HG02885 (cell line): ENCODE measurements at regions not wholly inside any gene's neighbourhood (a gene's known extent, or its start where the extent isn't known, plus 50 kb on each side); places are given as distances from the start of the nearest gene placed in this dataset.

Experiments
- ATAC-seq: cut with Tn5 transposase; IDR thresholded peaks from one replicate; pipeline ENCODE4 v1.9.1; 2021; ENCODE audit warnings: mild to moderate bottlenecking; ENCODE audit not compliant: unreplicated experiment, poor library complexity

DNA sequence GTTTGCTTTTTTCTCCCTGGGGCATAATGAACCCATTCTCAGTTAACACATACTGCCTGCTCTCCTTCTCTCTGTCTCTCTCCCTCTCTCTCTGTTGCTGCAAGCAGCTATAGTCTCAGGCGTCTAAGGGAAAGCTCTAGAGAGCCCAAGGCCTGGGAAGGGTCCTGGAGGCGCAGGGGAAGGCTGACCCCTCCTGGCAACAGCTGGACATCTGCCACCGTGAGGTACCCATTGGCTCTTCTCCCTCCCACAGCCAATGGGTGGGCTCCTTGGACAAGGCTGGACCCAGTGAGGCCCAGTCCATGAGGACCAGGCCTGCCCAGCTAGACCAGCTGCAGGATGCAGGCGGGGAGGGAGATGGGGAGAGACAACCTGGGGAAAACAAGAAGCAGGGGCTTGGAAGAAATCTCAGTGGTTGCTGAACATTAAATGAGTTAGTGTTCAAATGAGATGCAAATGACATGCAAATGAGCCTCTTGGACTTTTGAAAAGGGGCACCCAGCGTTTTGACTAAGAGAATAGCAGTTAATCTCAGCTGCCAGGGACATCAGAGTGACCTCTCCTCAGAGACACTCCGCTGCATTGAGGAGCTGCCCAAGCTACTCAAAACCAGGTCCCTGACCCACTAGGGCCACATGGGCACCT lies 349.7 kb downstream of the BUD13 start:
- ATAC-seq: no peak

DNA sequence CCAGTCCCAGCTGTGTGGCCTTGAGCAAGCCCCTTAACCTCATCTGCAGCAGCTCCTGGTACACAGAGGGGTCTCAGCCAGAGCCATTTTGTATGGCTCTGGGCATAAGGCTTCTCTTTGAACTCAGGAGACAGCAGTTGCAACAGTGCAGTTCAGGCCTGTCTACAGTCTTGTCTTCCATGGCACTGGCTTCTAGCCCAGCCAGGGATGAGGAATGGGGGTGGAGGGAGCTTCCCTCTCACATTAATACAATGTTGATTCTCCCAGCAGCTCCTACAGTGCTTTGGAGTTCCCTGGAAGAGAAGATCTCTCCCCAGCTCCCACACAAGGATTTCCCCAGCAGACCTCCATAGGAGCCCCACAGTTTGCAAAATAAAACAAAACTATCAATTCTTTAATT lies 350.2 kb downstream of the BUD13 start:
- no peak for ATAC-seq

DNA sequence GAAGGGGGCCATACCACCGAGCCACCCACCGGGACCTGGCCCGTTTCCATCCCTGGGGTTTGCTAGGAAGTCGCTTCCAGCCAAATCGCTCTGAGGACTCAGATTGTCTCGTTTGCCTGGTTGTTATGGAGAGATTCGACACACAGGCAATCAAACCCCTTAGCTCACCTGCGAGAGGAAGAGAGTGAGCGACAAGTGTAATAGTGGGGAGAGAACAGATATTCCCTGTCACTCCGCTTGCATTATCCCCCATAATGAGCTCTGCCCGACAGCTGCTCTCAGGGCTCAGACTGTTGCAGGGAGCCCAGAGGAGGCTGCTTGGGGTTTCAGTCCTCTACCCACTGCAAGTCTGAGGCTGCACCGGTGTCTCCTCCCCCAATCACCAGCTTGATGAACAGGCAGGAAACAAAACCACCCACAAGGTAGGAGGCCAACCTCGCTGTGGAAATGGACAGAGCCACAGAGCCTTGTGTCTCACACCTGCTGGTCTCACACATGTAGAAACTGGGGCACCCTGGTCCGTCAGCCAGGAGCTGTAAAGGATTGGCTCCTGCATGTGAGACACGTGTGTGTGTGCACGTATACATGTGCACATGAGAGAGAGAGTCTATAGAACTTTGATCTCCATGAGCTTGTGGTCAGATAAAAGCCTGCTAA lies 351.1 kb downstream of the BUD13 start:
- ATAC-seq: no peak

DNA sequence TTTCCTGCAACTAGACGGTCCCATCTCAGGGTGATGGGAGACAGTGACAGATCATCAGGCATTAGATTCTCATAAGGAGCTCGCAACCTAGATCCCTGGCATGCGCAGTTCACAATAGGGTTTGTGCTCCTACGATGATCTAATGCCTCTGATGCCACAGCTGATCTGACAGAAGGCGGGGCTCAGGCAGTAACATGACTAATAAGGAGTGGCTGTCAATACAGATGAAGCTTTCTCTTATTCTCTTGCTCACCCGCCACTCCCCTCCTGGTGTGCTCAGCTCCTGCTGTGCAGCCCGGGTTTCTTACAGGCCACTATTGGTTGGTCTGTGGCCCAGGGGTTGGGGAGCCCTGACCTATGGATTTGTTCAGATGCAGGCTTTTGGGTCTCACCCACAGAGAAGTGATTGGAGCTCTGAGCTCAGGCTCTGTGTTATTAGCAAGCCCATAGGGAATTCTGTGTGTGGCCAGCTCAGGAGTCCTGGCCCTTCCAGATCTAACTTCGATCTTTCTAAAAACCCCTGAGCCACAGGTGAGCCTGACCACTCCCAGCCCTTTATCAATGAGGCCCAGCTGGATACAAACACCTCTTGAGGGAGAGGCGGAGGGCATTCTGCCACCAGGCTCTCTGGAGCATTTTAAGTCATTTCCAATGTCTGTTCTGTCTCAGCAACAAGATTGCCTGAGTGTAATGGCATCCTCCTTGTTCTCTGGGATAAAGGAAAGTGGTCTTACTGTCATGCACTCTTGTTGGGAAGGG lies 351.8 kb downstream of the BUD13 start:
- ATAC-seq: no peak

GRCh38 chr11:116420030-116420429 lies 352.8 kb downstream of the BUD13 start:
- ATAC-seq: no peak

DNA sequence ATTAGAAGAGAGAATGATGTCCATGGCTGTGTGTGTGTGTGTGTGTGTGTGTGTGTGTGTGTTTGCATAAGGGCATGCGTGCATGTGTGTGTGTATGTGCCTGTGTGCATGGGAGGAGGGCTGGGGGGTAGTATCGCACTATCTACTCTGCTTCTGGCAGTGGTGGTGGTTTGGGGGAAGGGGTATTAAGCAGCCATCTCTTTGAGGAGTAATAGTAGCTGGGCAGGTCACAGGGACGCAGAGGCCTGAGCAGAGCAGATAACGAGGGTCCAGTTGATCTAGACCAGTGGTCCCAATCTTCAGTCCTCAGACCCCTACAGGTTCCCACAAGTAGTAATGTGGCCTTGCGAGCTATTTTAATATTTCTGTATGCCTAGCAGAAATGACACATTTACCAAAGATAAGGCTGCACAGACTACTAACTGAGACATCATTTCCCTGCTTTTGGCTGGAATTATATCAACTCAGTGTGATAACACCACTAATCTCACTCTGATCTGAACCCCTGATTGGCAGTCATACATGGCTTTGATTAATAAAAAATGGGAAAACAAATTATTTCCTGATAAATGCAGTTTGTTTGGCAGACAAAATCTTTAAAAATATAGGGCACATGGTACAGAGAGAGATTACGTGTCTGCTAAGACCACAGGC lies 354.3 kb downstream of the BUD13 start:
- no peak for ATAC-seq

- ATAC-seq: no peak
Observed at GRCh38 chr11:116416852-116417251, 355.9 kb downstream of the BUD13 start.

GRCh38 chr11:116415095-116415494 lies 357.7 kb downstream of the BUD13 start:
- ATAC-seq: no peak

DNA sequence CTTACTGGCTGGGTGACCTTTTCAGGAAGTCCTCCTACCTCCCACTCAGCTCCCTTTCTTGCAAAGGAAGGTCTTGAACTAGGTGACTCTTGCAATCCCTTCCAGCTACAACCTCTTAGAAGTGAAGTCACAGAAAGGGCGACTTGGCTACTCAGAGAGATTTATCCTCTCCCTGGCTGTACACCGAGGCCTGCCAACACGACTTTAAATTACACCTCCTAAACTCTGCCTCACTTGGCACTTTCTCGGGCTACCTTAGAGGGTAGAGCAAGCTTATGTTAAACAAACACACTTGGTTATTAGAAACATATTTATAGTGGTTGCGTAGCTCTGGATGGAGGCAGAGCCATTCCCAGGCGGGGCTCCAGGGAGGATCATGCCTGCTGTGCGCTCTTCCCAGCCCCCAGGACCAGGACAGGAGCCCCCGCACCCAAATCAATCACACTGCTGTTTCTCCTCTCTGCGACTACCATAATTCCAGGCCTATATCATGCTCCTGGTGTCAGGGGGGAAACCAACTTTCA lies 358.4 kb downstream of the BUD13 start:
- ATAC-seq: no peak

GRCh38 chr11:116413301-116414242 lies 359.2 kb downstream of the BUD13 start:
- ATAC-seq: no peak

- ATAC-seq: no peak
Observed at GRCh38 chr11:116412118-116412889, 360.5 kb downstream of the BUD13 start.

DNA sequence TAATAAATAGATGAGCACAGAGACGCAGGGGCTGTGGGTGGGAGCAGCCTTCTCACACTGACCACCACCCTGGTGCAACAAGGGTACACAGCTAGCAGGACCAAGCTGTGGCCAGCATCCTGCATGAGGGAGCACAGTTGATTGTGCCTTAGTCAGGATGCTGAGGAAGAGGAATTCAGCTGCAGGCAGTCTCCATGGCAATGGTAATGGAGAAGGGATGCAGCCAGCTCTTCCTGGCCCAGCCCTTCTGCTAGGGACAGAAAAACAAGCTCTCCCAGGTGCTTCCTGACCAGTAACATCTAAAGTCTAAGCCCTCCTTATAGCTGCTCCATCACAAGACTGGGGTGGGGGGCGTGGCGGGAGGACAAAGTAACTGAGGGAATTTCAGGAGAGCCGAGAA lies 363.5 kb downstream of the BUD13 start:
- ATAC-seq: no peak

DNA sequence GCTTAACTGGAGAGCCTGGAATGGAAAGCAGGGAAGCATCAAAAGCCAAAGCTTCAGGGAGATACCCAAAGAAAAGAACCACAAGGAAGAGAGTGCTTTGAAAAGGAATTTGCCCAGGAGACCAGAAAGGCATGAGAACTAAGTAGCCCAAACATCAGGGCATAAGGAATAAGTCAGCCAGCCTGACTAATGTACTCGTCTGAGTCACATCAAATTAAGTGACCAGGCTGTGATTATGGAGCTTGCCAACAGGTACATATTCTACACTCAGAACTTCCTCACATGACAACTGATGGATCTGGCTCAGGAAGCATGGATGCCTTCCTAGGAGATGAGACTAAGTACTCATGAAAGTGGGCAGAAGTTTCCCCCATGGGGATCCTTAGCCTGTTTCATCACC lies 366.7 kb downstream of the BUD13 start:
- ATAC-seq: no peak

DNA sequence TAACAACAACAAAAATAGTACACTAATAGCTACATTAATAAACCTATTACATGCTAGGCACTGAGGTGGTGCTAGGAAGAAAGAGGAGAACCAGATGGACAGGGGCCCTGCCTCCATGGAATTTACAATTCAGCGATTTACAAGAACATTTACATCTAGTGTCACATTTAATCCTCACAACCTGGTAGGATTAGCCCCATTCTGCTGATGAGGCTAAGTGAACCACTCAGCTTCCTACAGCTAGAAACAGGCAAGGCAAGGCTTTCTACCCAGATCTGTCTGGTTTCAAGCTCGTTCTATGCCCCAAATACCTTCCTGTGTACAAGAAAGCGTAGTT lies 368.4 kb downstream of the BUD13 start:
- no peak for ATAC-seq

GRCh38 chr11:116403794-116404461 lies 368.9 kb downstream of the BUD13 start:
- no peak for ATAC-seq

DNA sequence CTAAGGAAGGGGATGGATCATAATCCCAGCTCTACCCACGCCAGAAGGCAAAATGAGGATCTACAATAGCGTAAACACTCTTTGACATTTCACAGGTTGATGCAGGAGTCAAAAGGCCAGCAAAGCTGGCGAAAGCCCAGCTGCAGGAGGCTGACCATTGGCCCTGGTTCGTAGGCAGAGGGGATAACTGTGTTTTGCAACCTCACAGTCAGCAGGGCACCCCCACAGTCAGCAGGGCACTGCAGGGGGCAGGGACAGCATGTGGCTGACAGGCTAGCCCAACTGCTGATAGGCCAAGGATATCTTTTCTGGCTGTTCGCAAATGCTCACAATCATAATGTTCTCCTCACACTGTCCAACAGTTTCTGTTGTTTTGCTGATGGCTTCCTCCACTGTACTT lies 372.7 kb downstream of the BUD13 start:
- ATAC-seq: no peak

- ATAC-seq: no peak
Observed at GRCh38 chr11:116397602-116398084, 375.1 kb downstream of the BUD13 start.

DNA sequence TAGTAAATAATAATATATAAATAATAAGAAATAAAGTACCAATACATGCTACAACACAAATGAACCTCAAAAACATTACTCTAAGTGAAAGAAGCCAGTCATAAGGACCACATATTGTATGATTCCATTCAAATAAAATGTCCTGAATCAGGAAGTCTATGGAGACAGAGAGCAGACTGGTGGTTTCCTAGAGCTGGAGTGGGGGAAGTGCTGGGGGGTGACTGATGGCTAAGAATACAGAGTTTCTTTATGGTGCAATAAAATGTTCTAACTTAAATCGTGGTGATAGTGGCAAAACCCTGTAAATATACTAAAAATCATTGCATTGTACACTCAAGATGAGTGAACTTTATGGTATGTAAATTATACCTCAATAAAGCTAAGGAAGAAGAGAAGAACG lies 376.5 kb downstream of the BUD13 start:
- ATAC-seq: no peak
